ENCODE measurements at regions not wholly inside any gene's neighbourhood (a gene's known extent, or its start where the extent isn't known, plus 50 kb on each side); places are given as distances from the start of the nearest gene placed in this dataset.

DNA sequence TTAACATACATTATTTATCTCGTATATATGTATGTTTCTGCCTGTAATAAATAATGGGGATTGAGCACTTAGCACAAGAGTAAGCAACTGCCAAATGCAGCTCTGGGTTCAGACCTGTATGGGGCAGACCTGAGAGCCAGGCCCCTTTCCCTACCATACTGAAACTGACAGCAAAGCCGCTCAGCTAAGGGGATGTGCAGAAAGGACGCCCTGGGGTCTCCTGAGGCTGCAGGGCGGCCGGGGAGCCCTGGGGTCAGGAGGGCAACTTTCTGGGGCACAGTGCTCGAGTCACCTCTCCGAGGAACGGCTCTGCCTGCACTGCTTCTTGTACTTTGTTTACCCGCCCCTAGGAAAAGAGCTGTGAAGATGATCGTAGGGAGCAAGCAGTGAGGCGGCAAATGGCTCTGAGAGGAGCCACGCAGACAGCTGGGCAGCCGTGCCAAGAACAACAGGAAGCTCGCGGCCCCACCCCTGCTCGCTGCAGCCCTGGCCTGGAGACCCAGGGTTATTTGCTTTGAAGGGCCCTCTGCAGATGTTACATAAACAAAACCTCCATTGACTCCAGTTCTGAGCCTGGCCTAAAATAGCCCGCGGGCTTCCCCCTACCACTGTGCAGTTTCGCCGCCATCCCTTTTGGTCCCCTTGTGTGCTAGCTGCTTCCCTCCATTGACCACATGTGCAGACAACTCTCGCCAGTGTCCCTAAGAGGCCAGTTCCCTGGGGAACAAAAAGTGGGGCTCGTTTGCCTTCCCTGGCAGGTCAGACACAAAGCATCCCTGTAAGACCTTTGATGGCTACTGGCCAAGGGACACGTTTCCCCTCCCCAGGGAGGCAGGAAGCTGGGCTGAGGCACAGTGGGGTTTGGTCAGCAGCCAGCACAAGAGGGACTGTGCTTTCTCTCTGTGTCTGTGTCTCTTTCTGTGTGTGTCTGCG lies 111.3 kb upstream of the LNX1 start:
- TF ChIP-seq POLR2A (IDR thresholded peaks at IDR 0.05; ENCODE audit: low read length) (no peak), GATA1 (IDR thresholded peaks at IDR 0.05; ENCODE audit: low read depth, low read length) (no peak)

All from erythroblast (primary cell).